GM12878 (cell line): ENCODE measurements at regions not wholly inside any gene's neighbourhood (a gene's known extent, or its start where the extent isn't known, plus 50 kb on each side); places are given as distances from the start of the nearest gene placed in this dataset.

Experiments used
- ATAC-seq: fragments of 200-7000 bp; cut with Tn5 transposase; 3 replicates; pipeline ENCODE4 v1.9.1; 2020; ENCODE audit warnings: mild to moderate bottlenecking, moderate library complexity
- BruUV-seq: library from RNA; stranded (reverse); fragments of 400-500 nt; replicated peaks from 2 replicates; lab custom pipeline; 2021; lab: Mats Ljungman, UMichigan
- CTCF ChIA-PET: fragments of 300-600 bp; sonication (Branson Sonifier 250); formaldehyde crosslinking; extraction: SDS; loops from one replicate; lab custom pipeline; 2021; ENCODE audit warnings: inconsistent platforms; lab: Yijun Ruan, JAX
- POLR2A ChIA-PET: fragments of 350-600 bp; formaldehyde crosslinking; extraction: SDS; loops from one replicate; lab custom pipeline; 2021; ENCODE audit warnings: inconsistent platforms; lab: Charles Lee
- RAD21 ChIA-PET: fragments of 300-600 bp; sonication (Branson Sonifier 250); formaldehyde crosslinking; loops from one replicate; lab custom pipeline; 2023; ENCODE audit warnings: antibody characterized with exemption; ENCODE audit not compliant: unreplicated experiment; lab: Charles Lee
- SMC1A ChIA-PET: fragments of 300-600 bp; sonication (Branson Sonifier 250); formaldehyde crosslinking; loops from one replicate; lab custom pipeline; 2023; ENCODE audit not compliant: unreplicated experiment, uncharacterized antibody; lab: Charles Lee
- DNase-seq: peaks from one replicate; pipeline ENCODE4 v3.0.0-alpha.2; 2011; ENCODE audit warnings: low read depth, low spot score
- FAIRE-seq: peaks from 3 replicates; lab custom pipeline; 2011; peaks lifted over from hg19 to GRCh38; lab: Jason Lieb, UNC
- H2AFZ ChIP-seq: 2 replicates; pipeline ENCODE4 v1.6.0; 2011; ENCODE audit warnings: low read depth, low read length, control low read depth; ENCODE audit not compliant: control insufficient read depth
- H3K27ac ChIP-seq: 2 replicates; pipeline ENCODE4 v1.5.1; 2011; ENCODE audit warnings: control low read depth; ENCODE audit not compliant: control insufficient read depth, insufficient read depth
- H3K27me3 ChIP-seq, 2 experiments: replicated peaks in 1 of 2; 2 replicates each; pipeline versions ENCODE4 v1.6.0 to v1.6.1; 2011; ENCODE audit warnings: low read length in 1 of 2; ENCODE audit not compliant: control insufficient read depth in 2 of 2, insufficient read depth in 2 of 2
- H3K36me3 ChIP-seq, 2 experiments: 2 replicates each; pipeline ENCODE4 v1.5.1; 2011; ENCODE audit warnings: low read length in 1 of 2; ENCODE audit not compliant: control insufficient read depth in 2 of 2, insufficient read depth in 2 of 2
- H3K4me1 ChIP-seq: 2 replicates; pipeline ENCODE4 v1.6.1; 2011; ENCODE audit warnings: mild to moderate bottlenecking, low read length, moderate library complexity, mixed read lengths; ENCODE audit not compliant: control insufficient read depth, insufficient read depth
- H3K4me2 ChIP-seq: 2 replicates; pipeline ENCODE4 v1.6.0; 2011; ENCODE audit warnings: control low read depth; ENCODE audit not compliant: control insufficient read depth, insufficient read depth
- H3K4me3 ChIP-seq: fragments of 200-600 bp; sonication (generic); 2 replicates; pipeline ENCODE4 v1.5.1; 2016
- H3K79me2 ChIP-seq: 2 replicates; pipeline ENCODE4 v1.6.0; 2011; ENCODE audit warnings: low read length; ENCODE audit not compliant: control insufficient read depth, insufficient read depth
- H3K9ac ChIP-seq: 2 replicates; pipeline ENCODE4 v1.8.0; 2011; ENCODE audit warnings: low read length, control low read depth, mixed read lengths; ENCODE audit not compliant: control insufficient read depth, insufficient read depth
- H3K9me3 ChIP-seq: replicated peaks from 3 replicates; pipeline ENCODE4 v1.5.1; 2011; ENCODE audit warnings: mild to moderate bottlenecking, low read length; ENCODE audit not compliant: control insufficient read depth, insufficient read depth
- H4K20me1 ChIP-seq: 2 replicates; pipeline ENCODE4 v1.6.0; 2011; ENCODE audit not compliant: control insufficient read depth, insufficient read depth
- CBX3 ChIP-seq: fragments of 200-600 bp; sonication (generic); IDR thresholded peaks from 2 replicates; pipeline ENCODE4 v1.6.1; 2016; ENCODE audit warnings: low read depth, borderline replicate concordance
- CEBPZ ChIP-seq: fragments of 150-350 bp; IDR thresholded peaks from 2 replicates; pipeline ENCODE4 v1.6.1; 2016; ENCODE audit warnings: low read depth, low read length
- E2F8 ChIP-seq: fragments of 450-650 bp; IDR thresholded peaks from 2 replicates; pipeline ENCODE4 v1.6.1; 2018; ENCODE audit warnings: mild to moderate bottlenecking, low read depth, moderate library complexity; ENCODE audit not compliant: partially characterized antibody
- E4F1 ChIP-seq: fragments of 450-650 bp; IDR thresholded peaks from 2 replicates; pipeline ENCODE4 v1.6.1; 2018; ENCODE audit warnings: borderline replicate concordance, mild to moderate bottlenecking; ENCODE audit not compliant: partially characterized antibody
- FOXM1 ChIP-seq: IDR thresholded peaks from 2 replicates; pipeline ENCODE4 v1.6.1; 2012; ENCODE audit warnings: low read depth, mild to moderate bottlenecking, inconsistent platforms, low read length, moderate library complexity
- RFX5 ChIP-seq: IDR thresholded peaks from 2 replicates; pipeline ENCODE4 v1.6.1; 2011; ENCODE audit warnings: low read depth, low read length, improper control_type of control experiment
- SRF ChIP-seq, 2 experiments: IDR thresholded peaks; 2 replicates each; pipeline ENCODE4 v1.6.1; 2011; ENCODE audit warnings: low read depth in 2 of 2, low read length in 2 of 2, mild to moderate bottlenecking in 1 of 2, moderate library complexity in 1 of 2
- WGBS: methylation state at CpG from one replicate; pipeline ENCODE4 v1.1.6; 2016; ENCODE audit warnings: low lambda C conversion rate; ENCODE audit not compliant: insufficient replicate concordance, insufficient coverage; ENCODE audit errors: missing lambda C conversion rate; 5-methylcytosine and 5-hydroxymethylcytosine counted together
- in situ Hi-C: fragments of 300-500 bp; cut with MboI; formaldehyde crosslinking; loops from 9 replicates; pipeline ENCODE4 v1.14.3; 2018; ENCODE audit warnings: mixed read lengths
- intact Hi-C: fragments of 100-400 bp; cut with micrococcal nuclease; formaldehyde crosslinking; loops from one replicate; pipeline ENCODE4 v1.14.2; 2022; ENCODE audit not compliant: unreplicated experiment

DNA sequence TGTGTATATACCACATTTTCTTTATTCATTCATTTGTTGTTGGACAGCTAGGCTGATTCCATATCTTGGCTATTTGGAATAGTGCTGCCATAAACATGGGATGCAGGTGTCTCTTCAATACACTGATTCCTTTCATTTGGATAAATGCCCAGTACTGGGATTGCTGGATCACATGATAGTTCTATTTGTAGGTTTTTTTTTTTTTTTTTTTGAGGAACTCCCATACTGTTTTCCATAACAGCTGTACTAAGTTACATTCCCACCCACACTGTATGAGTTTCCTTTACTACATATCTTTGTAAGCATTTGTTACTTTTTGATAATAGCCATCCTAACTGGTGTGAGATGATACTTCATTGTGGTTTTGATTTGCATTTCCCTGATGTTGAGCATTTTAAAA, 437.7 kb downstream of the DIPK2A start:
- POLR2A ChIA-PET: interaction anchor here (0.6 kb wide), 1 partner anchor 18 kb away, joined by 6 read pairs; no protein-coding TSS in a partner anchor
- CTCF ChIA-PET: no interaction called here
- Histone ChIP-seq H3K79me2 (no peaks in the 10 kb centered on the region), H3K36me3 (no peaks in the 10 kb centered on the region), H3K4me3 (no peak overlapping the region), H4K20me1 (no peaks in the 10 kb centered on the region), H2AFZ (no peak overlapping the region), H3K9me3 (no peaks in the 10 kb centered on the region; the same call in 2 of the 3 replicates), H3K9ac (no peak overlapping the region), H3K27ac (no peak overlapping the region), H3K27me3 (no peaks in the 10 kb centered on the region), H3K4me1 (no peaks in the 10 kb centered on the region), H3K4me2 (no peak overlapping the region)
- SMC1A ChIA-PET: no interaction called here
- RAD21 ChIA-PET: no interaction called here
- no TSS peak for BruUV-seq
- TF ChIP-seq E4F1 (no peak), FOXM1 (no peak), RFX5 (no peak), CBX3 (no peak), SRF (IDR thresholded peaks at IDR 0.05; ENCODE audit: low read depth in 2 of 2, low read length in 2 of 2) (no peak)
- intact Hi-C loops: no loop called here
- no peak for FAIRE-seq
- no peak for ATAC-seq
- in situ Hi-C loops: no loop called here
- DNase-seq: no peak

DNA sequence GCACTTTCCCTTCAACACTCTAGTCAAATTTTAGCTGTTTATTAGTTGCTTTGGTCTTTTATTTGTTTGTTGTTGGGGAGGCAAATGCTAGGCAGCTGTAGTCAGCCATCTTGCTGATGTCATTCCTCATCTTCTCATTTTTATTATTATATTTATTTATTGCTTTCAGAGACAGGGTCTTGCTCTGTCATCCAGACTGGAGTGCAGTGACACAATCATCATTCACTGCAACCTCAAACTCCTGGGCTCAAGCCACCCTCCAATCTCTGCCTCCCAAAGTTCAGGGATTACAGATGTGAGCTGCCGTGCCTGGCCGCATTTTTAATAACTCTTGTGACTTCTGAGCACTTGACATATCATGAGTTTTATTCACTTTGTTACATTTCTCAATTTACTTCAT, 441.4 kb downstream of the DIPK2A start:
- no peaks in the 10 kb centered on the region for H3K36me3 ChIP-seq
- no peak overlapping the region for H2AFZ ChIP-seq
- ChIA-PET POLR2A (no interaction called here), CTCF (no interaction called here), SMC1A (no interaction called here), RAD21 (no interaction called here)
- in situ Hi-C loops (no loop called here), intact Hi-C loops (no loop called here)
- no peaks in the 10 kb centered on the region for H3K79me2 ChIP-seq
- 93% methylated on average over 2 of the region's 2 CpGs for WGBS
- no peaks in the 10 kb centered on the region for H4K20me1 ChIP-seq
- no peak overlapping the region for H3K9ac ChIP-seq
- H3K4me2 ChIP-seq: no peak overlapping the region
- ATAC-seq (no peak), DNase-seq (no peak), FAIRE-seq (no peak)
- no peak overlapping the region for H3K4me3 ChIP-seq
- H3K27me3 ChIP-seq: no peaks in the 10 kb centered on the region
- no peaks in the 10 kb centered on the region; the same call in 2 of the 3 replicates for H3K9me3 ChIP-seq
- no peaks in the 10 kb centered on the region for H3K4me1 ChIP-seq
- BruUV-seq: no TSS peak
- H3K27ac ChIP-seq: no peak overlapping the region
- TF ChIP-seq CEBPZ: no peak
- TF ChIP-seq E2F8: no peak
